Karpas-422 (cell line): ENCODE measurements at regions not wholly inside any gene's neighbourhood (a gene's known extent, or its start where the extent isn't known, plus 50 kb on each side); places are given as distances from the start of the nearest gene placed in this dataset.

Experiments
- DNase-seq: peaks from one replicate; pipeline ENCODE4 v3.0.0-alpha.2; 2015
- H2AFZ ChIP-seq: fragments of 200-600 bp; sonication (generic); 2 replicates; pipeline ENCODE4 v1.6.1; 2014; ENCODE audit warnings: antibody characterized with exemption, low read length, mixed read lengths
- H3K27ac ChIP-seq: fragments of 200-600 bp; sonication (generic); 2 replicates; pipeline ENCODE4 v1.5.1; 2014; ENCODE audit warnings: mild to moderate bottlenecking, low read length, moderate library complexity
- H3K27me3 ChIP-seq: fragments of 200-600 bp; sonication (generic); 2 replicates; pipeline ENCODE4 v1.6.1; 2014; ENCODE audit warnings: low read length, mixed read lengths
- H3K36me3 ChIP-seq: fragments of 200-600 bp; sonication (generic); 2 replicates; pipeline ENCODE4 v1.6.1; 2014; ENCODE audit warnings: low read length, mixed read lengths; ENCODE audit not compliant: insufficient read depth
- H3K4me1 ChIP-seq: fragments of 200-600 bp; sonication (generic); 2 replicates; pipeline ENCODE4 v1.6.1; 2014; ENCODE audit warnings: mild to moderate bottlenecking, low read length, mixed read lengths
- H3K4me2 ChIP-seq: fragments of 200-600 bp; sonication (generic); 2 replicates; pipeline ENCODE4 v1.6.1; 2014; ENCODE audit warnings: low read length, low read depth, mild to moderate bottlenecking; ENCODE audit not compliant: poor library complexity, severe bottlenecking
- H3K4me3 ChIP-seq: fragments of 200-600 bp; sonication (generic); 2 replicates; pipeline ENCODE4 v1.5.1; 2014; ENCODE audit warnings: mild to moderate bottlenecking, antibody characterized with exemption, low read length, mixed read lengths
- H3K79me2 ChIP-seq: fragments of 200-600 bp; sonication (generic); 2 replicates; pipeline ENCODE4 v1.6.1; 2014; ENCODE audit warnings: mild to moderate bottlenecking, low read length, mixed read lengths
- H3K9ac ChIP-seq: fragments of 200-600 bp; sonication (generic); 2 replicates; pipeline ENCODE4 v1.6.0; 2014; ENCODE audit warnings: low read length
- H3K9me2 ChIP-seq: fragments of 200-600 bp; sonication (generic), shearing (Covaris generic); replicated peaks from 2 replicates; pipeline ENCODE4 v1.6.0; 2014; ENCODE audit warnings: mild to moderate bottlenecking, low read length, moderate library complexity; ENCODE audit not compliant: insufficient read depth
- H3K9me3 ChIP-seq: fragments of 300-700, 200-600 bp; sonication (generic); 2 replicates; pipeline ENCODE4 v1.6.1; 2014; ENCODE audit warnings: low read length, mixed read lengths
- H4K20me1 ChIP-seq: fragments of 200-600 bp; sonication (generic); 2 replicates; pipeline ENCODE4 v1.6.1; 2014; ENCODE audit warnings: mild to moderate bottlenecking, antibody characterized with exemption, low read length, low read depth; ENCODE audit not compliant: insufficient read depth

DNA sequence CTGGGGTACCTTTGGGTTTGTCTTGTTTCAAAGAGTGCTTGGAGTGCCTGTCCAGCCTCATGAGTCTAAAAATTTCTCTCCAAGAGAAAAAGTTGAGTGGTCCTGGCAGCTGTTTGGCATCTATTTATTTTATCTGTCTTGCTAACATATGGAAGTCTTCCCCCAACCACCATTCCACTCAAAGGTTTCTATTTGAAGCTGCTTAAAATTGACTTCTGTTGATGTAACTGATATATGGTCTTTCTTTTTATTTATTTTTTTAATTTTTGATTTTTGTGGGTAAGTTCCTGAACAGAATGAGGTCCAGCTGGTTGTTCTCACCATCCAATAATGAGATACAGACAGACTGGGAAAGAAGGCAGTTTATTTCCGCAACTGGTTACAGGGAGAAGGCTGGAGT, 178.7 kb upstream of the SGCD start:
- H3K4me3 ChIP-seq, result no peak overlapping the region
- no peaks in the 10 kb centered on the region for H3K4me1 ChIP-seq
- H3K27me3 ChIP-seq, result no peaks in the 10 kb centered on the region
- no peaks in the 10 kb centered on the region for H4K20me1 ChIP-seq
- no peak overlapping the region for H3K27ac ChIP-seq
- H3K9ac ChIP-seq, result no peak overlapping the region
- no peak for DNase-seq
- no peak overlapping the region for H2AFZ ChIP-seq
- no peak overlapping the region for H3K4me2 ChIP-seq
- no peaks in the 10 kb centered on the region for H3K79me2 ChIP-seq
- H3K9me3 ChIP-seq, result no peaks in the 10 kb centered on the region
- H3K36me3 ChIP-seq, result no peaks in the 10 kb centered on the region
- H3K9me2 ChIP-seq, result no peaks in the 10 kb centered on the region

DNA sequence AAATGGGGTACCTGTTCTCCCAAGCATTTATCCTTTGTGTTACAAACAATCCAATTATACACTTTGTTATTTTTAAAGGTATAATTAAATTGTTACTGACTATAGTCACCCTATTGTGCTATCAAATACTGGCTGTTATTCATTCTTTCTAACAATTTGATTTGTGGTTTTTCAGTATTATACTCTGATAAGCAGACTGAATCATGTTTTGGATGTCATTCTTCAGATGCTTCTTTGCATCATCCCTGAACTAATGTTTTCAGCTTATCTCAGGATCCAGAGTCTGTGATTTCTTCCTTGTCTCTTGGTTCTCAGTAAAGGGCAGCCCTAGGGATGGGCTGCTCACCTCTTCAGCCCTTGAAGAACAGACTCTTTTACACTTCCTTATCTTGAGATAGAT, 177.8 kb upstream of the SGCD start:
- H3K9me3 ChIP-seq, result no peaks in the 10 kb centered on the region
- H3K4me2 ChIP-seq, result no peak overlapping the region
- no peaks in the 10 kb centered on the region for H3K27me3 ChIP-seq
- H4K20me1 ChIP-seq, result no peaks in the 10 kb centered on the region
- DNase-seq, result no peak
- no peak overlapping the region for H3K4me3 ChIP-seq
- H3K9ac ChIP-seq, result no peak overlapping the region
- no peaks in the 10 kb centered on the region for H3K79me2 ChIP-seq
- H3K36me3 ChIP-seq, result no peaks in the 10 kb centered on the region
- no peak overlapping the region for H3K27ac ChIP-seq
- no peaks in the 10 kb centered on the region for H3K4me1 ChIP-seq
- no peaks in the 10 kb centered on the region for H3K9me2 ChIP-seq
- H2AFZ ChIP-seq, result no peak overlapping the region

DNA sequence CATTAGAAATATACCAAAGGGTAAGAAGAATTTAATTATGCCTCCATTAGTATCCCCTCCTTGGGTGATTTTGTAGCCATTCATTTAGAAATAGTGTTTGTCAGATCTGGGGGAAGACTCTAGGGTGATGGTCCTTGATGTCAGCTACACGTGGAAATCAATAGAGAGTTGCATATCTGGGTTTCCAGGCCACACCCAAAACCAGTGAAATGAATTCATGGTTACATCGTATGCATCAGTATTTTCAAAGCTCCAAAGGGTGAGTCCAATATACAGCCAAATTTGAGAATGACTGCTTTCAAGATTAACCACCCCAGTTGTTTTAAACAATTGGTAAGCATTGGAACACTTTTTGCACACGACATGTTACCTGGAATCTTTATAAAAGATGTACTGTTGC, 173.4 kb upstream of the SGCD start:
- Histone ChIP-seq H3K4me1 (no peaks in the 10 kb centered on the region), H3K27me3 (no peaks in the 10 kb centered on the region), H3K9me3 (no peaks in the 10 kb centered on the region), H3K79me2 (no peaks in the 10 kb centered on the region), H3K4me3 (no peak overlapping the region), H3K36me3 (no peaks in the 10 kb centered on the region), H4K20me1 (no peaks in the 10 kb centered on the region), H3K9me2 (no peaks in the 10 kb centered on the region), H2AFZ (no peak overlapping the region), H3K9ac (no peak overlapping the region), H3K4me2 (no peak overlapping the region), H3K27ac (no peak overlapping the region)
- no peak for DNase-seq

DNA sequence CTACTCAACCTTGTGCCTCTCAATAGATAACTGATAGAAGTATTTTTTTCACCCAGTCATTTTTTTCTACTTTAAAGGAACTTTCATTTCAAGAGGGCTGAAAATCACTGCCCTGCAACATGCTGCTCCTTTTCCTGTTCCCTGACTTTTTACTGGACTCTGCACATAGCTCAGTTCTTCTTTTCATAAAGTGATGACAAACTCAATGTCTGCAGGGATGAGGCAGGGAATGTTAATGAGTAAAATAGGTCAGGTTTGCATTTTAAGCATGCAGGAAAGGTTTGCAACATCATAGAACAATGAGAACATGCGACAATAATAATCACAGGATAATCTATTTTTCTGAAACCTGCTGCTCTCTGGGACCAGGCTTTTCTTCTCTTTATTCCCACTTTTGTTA, 172.2 kb upstream of the SGCD start:
- H3K79me2 ChIP-seq, result no peaks in the 10 kb centered on the region
- H3K4me3 ChIP-seq, result no peak overlapping the region
- no peaks in the 10 kb centered on the region for H3K27me3 ChIP-seq
- H4K20me1 ChIP-seq, result no peaks in the 10 kb centered on the region
- H3K9ac ChIP-seq, result no peak overlapping the region
- H2AFZ ChIP-seq, result no peak overlapping the region
- H3K36me3 ChIP-seq, result no peaks in the 10 kb centered on the region
- no peaks in the 10 kb centered on the region for H3K9me2 ChIP-seq
- DNase-seq, result no peak
- no peak overlapping the region for H3K27ac ChIP-seq
- no peaks in the 10 kb centered on the region for H3K4me1 ChIP-seq
- no peaks in the 10 kb centered on the region for H3K9me3 ChIP-seq
- no peak overlapping the region for H3K4me2 ChIP-seq

DNA sequence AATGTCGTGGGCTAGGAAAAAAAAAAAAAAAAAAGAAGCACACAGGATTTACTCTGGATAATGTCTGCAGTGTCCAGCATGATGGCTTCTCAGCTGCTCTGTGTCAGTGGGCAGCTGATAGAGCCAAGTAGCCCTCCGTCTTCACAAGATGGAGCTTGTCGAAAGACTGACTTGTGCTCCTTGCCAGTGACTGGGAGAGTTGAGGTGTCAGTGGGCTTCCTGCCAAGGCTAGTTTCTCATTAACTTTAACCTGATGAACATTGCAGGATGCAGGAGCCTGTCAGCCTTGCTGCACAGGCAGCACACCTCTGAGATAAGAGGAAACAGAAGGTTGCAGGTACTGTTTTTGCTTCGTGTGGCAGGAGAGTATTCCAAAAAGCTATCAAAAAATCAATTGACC, 171.4 kb upstream of the SGCD start:
- no peaks in the 10 kb centered on the region for H3K27me3 ChIP-seq
- no peak overlapping the region for H3K4me3 ChIP-seq
- no peaks in the 10 kb centered on the region for H3K9me2 ChIP-seq
- no peak overlapping the region for H3K27ac ChIP-seq
- no peak overlapping the region for H3K9ac ChIP-seq
- no peaks in the 10 kb centered on the region for H4K20me1 ChIP-seq
- no peaks in the 10 kb centered on the region for H3K36me3 ChIP-seq
- no peaks in the 10 kb centered on the region for H3K79me2 ChIP-seq
- no peaks in the 10 kb centered on the region for H3K4me1 ChIP-seq
- no peaks in the 10 kb centered on the region for H3K9me3 ChIP-seq
- no peak overlapping the region for H2AFZ ChIP-seq
- H3K4me2 ChIP-seq, result no peak overlapping the region
- no peak for DNase-seq

DNA sequence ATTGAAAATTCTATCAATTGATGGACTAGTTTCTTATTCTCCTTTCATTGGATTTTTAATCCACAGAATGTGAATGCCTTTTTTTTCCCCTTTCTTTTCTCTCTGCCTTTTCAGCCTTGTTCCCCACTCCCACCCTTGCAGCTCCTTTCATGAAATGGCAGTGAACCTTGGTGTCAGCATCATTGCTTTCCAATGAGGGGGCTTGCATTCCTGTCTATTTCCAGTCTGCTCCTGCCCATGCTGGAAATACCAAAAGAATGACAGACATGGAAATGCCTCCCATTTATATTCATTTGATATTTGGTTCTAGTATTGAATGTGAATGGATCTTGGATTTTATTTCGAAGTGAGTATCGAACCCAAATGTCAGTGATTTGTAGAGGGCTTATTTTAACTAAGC, 162.7 kb upstream of the SGCD start:
- Histone ChIP-seq H3K9me3 (no peaks in the 10 kb centered on the region), H3K27me3 (no peaks in the 10 kb centered on the region), H3K9me2 (no peaks in the 10 kb centered on the region), H2AFZ (no peak overlapping the region), H3K36me3 (no peaks in the 10 kb centered on the region), H3K4me1 (no peaks in the 10 kb centered on the region), H3K9ac (no peak overlapping the region), H3K4me3 (no peak overlapping the region), H3K4me2 (no peak overlapping the region), H3K79me2 (no peaks in the 10 kb centered on the region), H3K27ac (no peak overlapping the region), H4K20me1 (no peaks in the 10 kb centered on the region)
- no peak for DNase-seq

DNA sequence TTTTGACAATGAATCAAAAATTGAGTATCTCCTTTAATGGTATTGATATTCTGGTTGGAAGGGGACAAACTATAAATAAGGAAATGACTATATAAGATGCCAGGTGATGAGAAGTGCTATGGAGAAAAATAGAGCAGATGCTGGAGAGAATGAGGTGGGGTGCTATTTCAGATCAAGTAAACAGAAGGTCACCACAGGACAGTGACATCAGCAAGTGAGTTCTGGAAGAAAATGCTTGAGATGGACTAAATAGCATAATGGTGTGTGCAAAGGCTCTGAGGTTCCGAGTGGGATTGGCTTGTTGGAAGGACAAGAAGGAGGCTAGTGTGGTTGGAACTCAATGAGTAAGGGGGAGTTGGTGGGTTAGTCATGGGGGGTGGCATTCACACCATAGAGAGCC, 157.5 kb upstream of the SGCD start:
- no peak for DNase-seq
- Histone ChIP-seq H3K9ac (no peak overlapping the region), H3K4me3 (no peak overlapping the region), H3K27ac (no peak overlapping the region), H3K9me3 (no peaks in the 10 kb centered on the region), H3K36me3 (no peaks in the 10 kb centered on the region), H3K4me2 (no peak overlapping the region), H3K4me1 (no peaks in the 10 kb centered on the region), H3K79me2 (no peaks in the 10 kb centered on the region), H2AFZ (no peak overlapping the region), H3K27me3 (no peaks in the 10 kb centered on the region), H4K20me1 (no peaks in the 10 kb centered on the region), H3K9me2 (no peaks in the 10 kb centered on the region)

DNA sequence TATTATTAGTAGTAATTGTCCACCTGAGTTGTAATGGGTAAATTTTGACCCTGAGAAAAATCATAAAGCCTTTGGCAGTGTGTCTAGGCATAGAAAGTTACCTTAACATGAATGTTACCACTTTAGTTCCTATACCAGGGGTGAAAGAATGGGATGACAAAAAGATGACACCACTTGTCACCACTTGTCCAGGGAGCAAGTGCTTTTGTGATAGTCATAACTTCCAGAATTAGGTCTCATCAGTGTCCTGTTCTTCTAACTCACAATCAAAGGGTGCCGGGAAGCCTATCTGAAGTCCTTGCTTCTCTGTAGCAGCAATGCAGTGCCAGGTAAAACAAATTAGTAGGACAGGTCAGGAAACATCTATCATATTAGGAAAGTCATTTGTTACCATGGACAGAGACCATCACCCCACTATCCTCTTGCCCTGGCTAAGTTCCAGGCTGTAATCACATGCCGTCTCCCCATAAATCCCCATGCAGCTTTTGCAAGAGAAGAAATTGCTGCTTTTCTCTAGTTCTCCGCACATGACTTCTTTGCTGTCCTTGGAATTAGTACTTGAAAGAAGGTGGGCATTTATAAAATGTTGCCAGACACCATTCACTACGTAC, 156.5 kb upstream of the SGCD start:
- H3K27me3 ChIP-seq, result no peaks in the 10 kb centered on the region
- H3K4me2 ChIP-seq, result no peak overlapping the region
- H3K4me1 ChIP-seq, result no peaks in the 10 kb centered on the region
- no peak overlapping the region for H2AFZ ChIP-seq
- no peaks in the 10 kb centered on the region for H3K79me2 ChIP-seq
- H3K4me3 ChIP-seq, result no peak overlapping the region
- no peak for DNase-seq
- H3K9ac ChIP-seq, result no peak overlapping the region
- no peaks in the 10 kb centered on the region for H4K20me1 ChIP-seq
- no peak overlapping the region for H3K27ac ChIP-seq
- no peaks in the 10 kb centered on the region for H3K36me3 ChIP-seq
- H3K9me2 ChIP-seq, result no peaks in the 10 kb centered on the region
- H3K9me3 ChIP-seq, result no peaks in the 10 kb centered on the region

DNA sequence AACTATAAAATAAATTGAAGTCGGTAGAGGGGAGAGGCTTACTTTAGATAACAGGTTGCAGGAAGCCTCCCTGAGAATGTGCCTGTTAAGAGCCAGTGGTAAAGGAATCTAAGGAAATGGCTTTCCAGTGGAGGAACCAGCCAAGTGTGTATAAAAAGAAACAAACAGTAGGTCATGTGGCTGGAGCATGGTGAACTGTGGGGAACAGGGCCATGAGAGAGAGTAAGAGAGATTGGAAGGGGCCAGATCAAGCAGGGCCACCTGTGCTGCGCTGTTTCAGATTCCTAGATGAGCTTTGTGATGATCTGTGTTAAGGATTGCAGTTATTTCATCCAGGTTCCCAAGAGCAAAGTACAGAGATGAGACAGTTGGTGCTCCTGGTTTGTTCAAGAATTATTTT, 152.7 kb upstream of the SGCD start:
- H3K27me3 ChIP-seq, result no peaks in the 10 kb centered on the region
- no peaks in the 10 kb centered on the region for H3K9me3 ChIP-seq
- H3K9me2 ChIP-seq, result no peaks in the 10 kb centered on the region
- no peaks in the 10 kb centered on the region for H3K79me2 ChIP-seq
- no peaks in the 10 kb centered on the region for H3K4me1 ChIP-seq
- H3K36me3 ChIP-seq, result no peaks in the 10 kb centered on the region
- no peaks in the 10 kb centered on the region for H4K20me1 ChIP-seq
- no peak overlapping the region for H3K9ac ChIP-seq
- DNase-seq, result no peak
- no peak overlapping the region for H2AFZ ChIP-seq
- no peak overlapping the region for H3K4me3 ChIP-seq
- no peak overlapping the region for H3K4me2 ChIP-seq
- H3K27ac ChIP-seq, result no peak overlapping the region
